SK-N-SH treated with all-trans-retinoic acid at 6 μM for 48 hours (cell line): ENCODE measurements at regions not wholly inside any gene's neighbourhood (a gene's known extent, or its start where the extent isn't known, plus 50 kb on each side); places are given as distances from the start of the nearest gene placed in this dataset.

Source experiments
- ATAC-seq: fragments of 200-7000 bp; cut with Tn5 transposase; 3 replicates; pipeline ENCODE4 v1.9.1; 2020; ENCODE audit warnings: mild to moderate bottlenecking, moderate library complexity
- ARNTL ChIP-seq: fragments of 450-650 bp; formaldehyde crosslinking; IDR thresholded peaks from 2 replicates; pipeline ENCODE4 v1.5.0; 2020; ENCODE audit warnings: low read depth, mild to moderate bottlenecking, moderate library complexity, borderline replicate concordance
- BACH2 ChIP-seq: fragments of 250-450 bp; sonication (Bioruptor Pico); IDR thresholded peaks from 2 replicates; pipeline ENCODE4 v1.9.0; 2021; ENCODE audit warnings: mild to moderate bottlenecking, borderline replicate concordance
- CSRNP3 ChIP-seq: fragments of 250-450 bp; sonication (Bioruptor Pico); IDR thresholded peaks from 2 replicates; pipeline ENCODE4 v1.5.1; 2021; ENCODE audit warnings: mild to moderate bottlenecking, moderate library complexity
- ESRRG ChIP-seq: fragments of 250-450 bp; sonication (Bioruptor Pico); IDR thresholded peaks from 2 replicates; pipeline ENCODE4 v1.6.1; 2021; ENCODE audit warnings: mild to moderate bottlenecking
- GLIS3 ChIP-seq: fragments of 250-450 bp; sonication (Bioruptor Pico); IDR thresholded peaks from 2 replicates; pipeline ENCODE4 v1.5.0; 2020; ENCODE audit warnings: mild to moderate bottlenecking, moderate library complexity
- ISL1 ChIP-seq: fragments of 250-450 bp; sonication (Bioruptor Pico); IDR thresholded peaks from 2 replicates; pipeline ENCODE4 v2.1.2; 2022; ENCODE audit warnings: mild to moderate bottlenecking, moderate library complexity
- OSR1 ChIP-seq: fragments of 250-450 bp; sonication (Bioruptor Pico); IDR thresholded peaks from 2 replicates; pipeline ENCODE4 v1.8.0; 2022; ENCODE audit warnings: moderate library complexity, mild to moderate bottlenecking, inconsistent platforms
- PATZ1 ChIP-seq: fragments of 250-450 bp; sonication (Bioruptor Pico); IDR thresholded peaks from 2 replicates; pipeline ENCODE4 v1.8.0; 2020; ENCODE audit warnings: mild to moderate bottlenecking, moderate library complexity, borderline replicate concordance
- PPARA ChIP-seq: fragments of 250-450 bp; sonication (Bioruptor Pico); IDR thresholded peaks from 2 replicates; pipeline ENCODE4 v1.5.0; 2020; ENCODE audit warnings: mild to moderate bottlenecking, borderline replicate concordance
- RARB ChIP-seq: fragments of 250-450 bp; sonication (Bioruptor Pico); IDR thresholded peaks from 2 replicates; pipeline ENCODE4 v1.8.0; 2021; ENCODE audit warnings: mild to moderate bottlenecking, moderate library complexity
- SNAI2 ChIP-seq: fragments of 250-450 bp; sonication (Bioruptor Pico); IDR thresholded peaks from 2 replicates; pipeline ENCODE4 v1.5.0; 2020; ENCODE audit warnings: mild to moderate bottlenecking, moderate library complexity
- TCF4 ChIP-seq: fragments of 250-450 bp; sonication (Bioruptor Pico); IDR thresholded peaks from 2 replicates; pipeline ENCODE4 v1.8.0; 2021; ENCODE audit warnings: mild to moderate bottlenecking, moderate library complexity, borderline replicate concordance
- TOX ChIP-seq: fragments of 250-450 bp; sonication (Bioruptor Pico); IDR thresholded peaks from 2 replicates; pipeline ENCODE4 v1.8.0; 2021; ENCODE audit warnings: mild to moderate bottlenecking, moderate library complexity, borderline replicate concordance
- ZC3H10 ChIP-seq: fragments of 250-450 bp; sonication (Bioruptor Pico); IDR thresholded peaks from 2 replicates; pipeline ENCODE4 v1.5.1; 2021; ENCODE audit warnings: mild to moderate bottlenecking, moderate library complexity
- ZFP3 ChIP-seq: fragments of 250-450 bp; sonication (Bioruptor Pico); IDR thresholded peaks from 2 replicates; pipeline ENCODE4 v1.5.0; 2020; ENCODE audit warnings: mild to moderate bottlenecking, moderate library complexity
- ZFP30 ChIP-seq: fragments of 450-650 bp; formaldehyde crosslinking; IDR thresholded peaks from 2 replicates; pipeline ENCODE4 v1.5.0; 2022; ENCODE audit warnings: mild to moderate bottlenecking, moderate library complexity
- ZNF565 ChIP-seq: fragments of 450-650 bp; formaldehyde crosslinking; conservative IDR thresholded peaks from 2 replicates; pipeline ENCODE4 v1.5.0; 2020; ENCODE audit warnings: low read depth, mild to moderate bottlenecking, moderate library complexity
- TF ChIP-seq, protein P1 (sequence below): fragments of 250-450 bp; sonication (Bioruptor Pico); IDR thresholded peaks from 2 replicates; pipeline ENCODE4 v1.5.1; 2020; ENCODE audit warnings: low read depth, mild to moderate bottlenecking, moderate library complexity

- TF ChIP-seq ARNTL (CRISPR knock-in tag), result no peak
- no peak for TF ChIP-seq OSR1
- no peak for TF ChIP-seq ZNF565 (CRISPR knock-in tag)
- TF ChIP-seq SNAI2, result no peak
- TF ChIP-seq PPARA, result no peak
- TF ChIP-seq CSRNP3 (CRISPR knock-in tag), result no peak
- TF ChIP-seq ZC3H10, result no peak
- no peak for TF ChIP-seq TOX
- no peak for TF ChIP-seq ESRRG (CRISPR knock-in tag)
- TF ChIP-seq, protein P1, sequence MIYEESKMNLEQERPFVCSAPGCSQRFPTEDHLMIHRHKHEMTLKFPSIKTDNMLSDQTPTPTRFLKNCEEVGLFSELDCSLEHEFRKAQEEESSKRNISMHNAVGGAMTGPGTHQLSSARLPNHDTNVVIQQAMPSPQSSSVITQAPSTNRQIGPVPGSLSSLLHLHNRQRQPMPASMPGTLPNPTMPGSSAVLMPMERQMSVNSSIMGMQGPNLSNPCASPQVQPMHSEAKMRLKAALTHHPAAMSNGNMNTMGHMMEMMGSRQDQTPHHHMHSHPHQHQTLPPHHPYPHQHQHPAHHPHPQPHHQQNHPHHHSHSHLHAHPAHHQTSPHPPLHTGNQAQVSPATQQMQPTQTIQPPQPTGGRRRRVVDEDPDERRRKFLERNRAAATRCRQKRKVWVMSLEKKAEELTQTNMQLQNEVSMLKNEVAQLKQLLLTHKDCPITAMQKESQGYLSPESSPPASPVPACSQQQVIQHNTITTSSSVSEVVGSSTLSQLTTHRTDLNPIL (CRISPR knock-in tag), result no peak
- no peak for TF ChIP-seq BACH2 (CRISPR knock-in tag)
- TF ChIP-seq, all 23 proteins: peak for 0
Observed at GRCh38 chr9:103674271-103674670, 419.8 kb upstream of the SMC2 start (continued).

GRCh38 chr9:103680581-103680980, 413.5 kb upstream of the SMC2 start:
- no peak for TF ChIP-seq ZC3H10
- no peak for TF ChIP-seq CSRNP3 (CRISPR knock-in tag)
- TF ChIP-seq TOX, result no peak
- TF ChIP-seq ZFP30 (CRISPR knock-in tag), result no peak
- TF ChIP-seq TCF4 (CRISPR knock-in tag), result no peak
- TF ChIP-seq RARB (CRISPR knock-in tag), result no peak
- TF ChIP-seq, protein P1 (CRISPR knock-in tag), result no peak
- no peak for TF ChIP-seq GLIS3
- no peak for TF ChIP-seq PATZ1 (CRISPR knock-in tag)
- no peak for TF ChIP-seq ESRRG (CRISPR knock-in tag)
- no peak for TF ChIP-seq ISL1
- TF ChIP-seq ZFP3 (CRISPR knock-in tag), result no peak
- no peak for ATAC-seq

- no peak for ATAC-seq
- TF ChIP-seq RARB (CRISPR knock-in tag), result no peak
- TF ChIP-seq ZC3H10, result no peak
- no peak for TF ChIP-seq ZFP3 (CRISPR knock-in tag)
- no peak for TF ChIP-seq PATZ1 (CRISPR knock-in tag)
- no peak for TF ChIP-seq ARNTL (CRISPR knock-in tag)
- TF ChIP-seq CSRNP3 (CRISPR knock-in tag), result no peak
- no peak for TF ChIP-seq ZNF565 (CRISPR knock-in tag)
- no peak for TF ChIP-seq ZFP30 (CRISPR knock-in tag)
Observed at GRCh38 chr9:103681435-103681834, 412.7 kb upstream of the SMC2 start.
